ENCODE measurements at regions not wholly inside any gene's neighbourhood (a gene's known extent, or its start where the extent isn't known, plus 50 kb on each side); places are given as distances from the start of the nearest gene placed in this dataset.

- Histone ChIP-seq H2AK5ac (ENCODE audit: insufficient read length, low read length) (no peak overlapping the region), H4K91ac (ENCODE audit: insufficient read length, low read depth, low read length) (no peak overlapping the region), H3K79me2 (ENCODE audit: insufficient read depth, low read length) (no peaks in the 10 kb centered on the region), H3K4me2 (ENCODE audit: insufficient read depth, insufficient read length, low read length) (no peak overlapping the region), H2BK5ac (ENCODE audit: insufficient read length, low read length) (no peak overlapping the region), H3K4ac (ENCODE audit: low read depth, low read length) (no peak overlapping the region), H4K5ac (ENCODE audit: insufficient read length, low read depth, low read length) (no peak overlapping the region), H2BK120ac (ENCODE audit: low read depth, low read length, poor library complexity, severe bottlenecking) (no peak overlapping the region), H3K4me1 (ENCODE audit: insufficient read depth, low read length) (no peaks in the 10 kb centered on the region), H3K14ac (ENCODE audit: insufficient read depth, low read length) (no peak overlapping the region), H2AFZ (ENCODE audit: low read length) (no peak overlapping the region), H2BK12ac (ENCODE audit: insufficient read length, low read depth, low read length) (no peak overlapping the region), H3K23ac (ENCODE audit: insufficient read length, low read depth, low read length) (no peak overlapping the region), H2BK15ac (ENCODE audit: low read depth, low read length) (no peak overlapping the region), H3T11ph (ENCODE audit: low read length) (no peak overlapping the region), H3K18ac (ENCODE audit: insufficient read length, low read depth, low read length) (no peak overlapping the region), H3K79me1 (ENCODE audit: insufficient read depth, low read depth, low read length, poor library complexity, severe bottlenecking) (no peaks in the 10 kb centered on the region), H2BK20ac (ENCODE audit: low read depth, low read length, poor library complexity, severe bottlenecking) (no peak overlapping the region), H3K23me2 (ENCODE audit: insufficient read length, low read depth, low read length, poor library complexity, severe bottlenecking) (no peaks in the 10 kb centered on the region), H3K27ac (ENCODE audit: insufficient read length, low read depth, low read length) (no peak overlapping the region), H4K8ac (replicated peaks; ENCODE audit: insufficient read length, low read depth, low read length) (no peak overlapping the region), H3K27me3 (ENCODE audit: insufficient read depth, low read length) (no peaks in the 10 kb centered on the region), H3K9me3 (ENCODE audit: control insufficient read depth, low read depth, low read length) (no peaks in the 10 kb centered on the region), H3K9ac (ENCODE audit: extremely low read depth, insufficient read length, low read length) (no peak overlapping the region), H4K20me1 (ENCODE audit: control insufficient read depth, insufficient read depth, insufficient read length) (no peaks in the 10 kb centered on the region), H3K56ac (ENCODE audit: insufficient read length, low read depth, low read length) (no peak overlapping the region)
- DNase-seq: no peak
- Mint-ChIP-seq H3K4me1 (peaks cover 0 to 2% of the 10 kb centered on the region in 2 experiments; a peak in 1 of 4 replicates), H3K4me3 (no peak overlapping the region), H3K36me3 (ENCODE audit: insufficient read depth in 1 of 3, low read depth in 3 of 3) (peaks cover 0 to 6% (median 0%) of the 10 kb centered on the region in 3 experiments; a peak in 1 of 7 replicates), H3K9me3 (no peaks in the 10 kb centered on the region; a peak in 1 of 5 replicates), H3K27ac (no peak overlapping the region), H3K27me3 (ENCODE audit: low read depth) (no peaks in the 10 kb centered on the region)
- TF ChIP-seq, protein P1, sequence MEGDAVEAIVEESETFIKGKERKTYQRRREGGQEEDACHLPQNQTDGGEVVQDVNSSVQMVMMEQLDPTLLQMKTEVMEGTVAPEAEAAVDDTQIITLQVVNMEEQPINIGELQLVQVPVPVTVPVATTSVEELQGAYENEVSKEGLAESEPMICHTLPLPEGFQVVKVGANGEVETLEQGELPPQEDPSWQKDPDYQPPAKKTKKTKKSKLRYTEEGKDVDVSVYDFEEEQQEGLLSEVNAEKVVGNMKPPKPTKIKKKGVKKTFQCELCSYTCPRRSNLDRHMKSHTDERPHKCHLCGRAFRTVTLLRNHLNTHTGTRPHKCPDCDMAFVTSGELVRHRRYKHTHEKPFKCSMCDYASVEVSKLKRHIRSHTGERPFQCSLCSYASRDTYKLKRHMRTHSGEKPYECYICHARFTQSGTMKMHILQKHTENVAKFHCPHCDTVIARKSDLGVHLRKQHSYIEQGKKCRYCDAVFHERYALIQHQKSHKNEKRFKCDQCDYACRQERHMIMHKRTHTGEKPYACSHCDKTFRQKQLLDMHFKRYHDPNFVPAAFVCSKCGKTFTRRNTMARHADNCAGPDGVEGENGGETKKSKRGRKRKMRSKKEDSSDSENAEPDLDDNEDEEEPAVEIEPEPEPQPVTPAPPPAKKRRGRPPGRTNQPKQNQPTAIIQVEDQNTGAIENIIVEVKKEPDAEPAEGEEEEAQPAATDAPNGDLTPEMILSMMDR (conservative IDR thresholded peaks at IDR 0.05): no peak
- WGBS (ENCODE audit: extremely low coverage, insufficient read length, low lambda C conversion rate): no CpG with 5 or more reads among the region's 2 CpGs
Observed at GRCh38 chr4:165802452-165802851, 70.6 kb upstream of the TLL1 start.

Measured in H9 (cell line).